ENCODE measurements at regions not wholly inside any gene's neighbourhood (a gene's known extent, or its start where the extent isn't known, plus 50 kb on each side); places are given as distances from the start of the nearest gene placed in this dataset.

- no peak for TF ChIP-seq CTCF (IDR thresholded peaks at IDR 0.05; ENCODE audit: low read depth, low read length)
- H3K4me3 ChIP-seq (ENCODE audit: low read depth, low read length): no peak overlapping the region
Measured at GRCh38 chr15:72892986-72893385, 109.4 kb upstream of the ADPGK start.

GRCh38 chr15:72890043-72890442 lies 106.5 kb upstream of the ADPGK start:
- TF ChIP-seq CTCF (IDR thresholded peaks at IDR 0.05; ENCODE audit: low read depth, low read length): no peak

GRCh38 chr15:72889545-72889944 lies 106.0 kb upstream of the ADPGK start:
- TF ChIP-seq CTCF (IDR thresholded peaks at IDR 0.05; ENCODE audit: low read depth, low read length): no peak
- no peak overlapping the region for H3K4me3 ChIP-seq (ENCODE audit: low read depth, low read length)

More at GRCh38 chr15:72890043-72890442, 106.5 kb upstream of the ADPGK start:
- H3K4me3 ChIP-seq (ENCODE audit: low read depth, low read length): no peak overlapping the region

GRCh38 chr15:72888811-72889210 lies 105.3 kb upstream of the ADPGK start:
- no peak for TF ChIP-seq CTCF (IDR thresholded peaks at IDR 0.05; ENCODE audit: low read depth, low read length)
- H3K4me3 ChIP-seq (ENCODE audit: low read depth, low read length): no peak overlapping the region

- no peak overlapping the region for H3K4me3 ChIP-seq (ENCODE audit: low read depth, low read length)
- TF ChIP-seq CTCF (IDR thresholded peaks at IDR 0.05; ENCODE audit: low read depth, low read length): no peak
Measured at GRCh38 chr15:72888211-72888610, 104.7 kb upstream of the ADPGK start.

GRCh38 chr15:72887376-72887775 lies 103.8 kb upstream of the ADPGK start:
- no peak for TF ChIP-seq CTCF (IDR thresholded peaks at IDR 0.05; ENCODE audit: low read depth, low read length)
- no peak overlapping the region for H3K4me3 ChIP-seq (ENCODE audit: low read depth, low read length)

GRCh38 chr15:72884311-72884710 lies 100.8 kb upstream of the ADPGK start:
- no peak for TF ChIP-seq CTCF (IDR thresholded peaks at IDR 0.05; ENCODE audit: low read depth, low read length)

More at GRCh38 chr15:72884311-72884710, 100.8 kb upstream of the ADPGK start:
- H3K4me3 ChIP-seq (ENCODE audit: low read depth, low read length): no peak overlapping the region
